ENCODE measurements at regions not wholly inside any gene's neighbourhood (a gene's known extent, or its start where the extent isn't known, plus 50 kb on each side); places are given as distances from the start of the nearest gene placed in this dataset.

- TF ChIP-seq CTCF (IDR thresholded peaks at IDR 0.05; ENCODE audit: low read length, missing control alignments) = no peak
- H3K4me3 ChIP-seq (replicated peaks; ENCODE audit: low read depth, low read length) = no peak overlapping the region
- no peak for DNase-seq (ENCODE audit: low read depth)
These were observed 336.8 kb downstream of the KCNJ3 start for GRCh38 chr2:155035308-155035707.

- TF ChIP-seq CTCF (IDR thresholded peaks at IDR 0.05; ENCODE audit: low read length, missing control alignments) = no peak
- no peak for DNase-seq (ENCODE audit: low read depth)
- H3K4me3 ChIP-seq (replicated peaks; ENCODE audit: low read depth, low read length) = no peak overlapping the region
These were observed 335.2 kb downstream of the KCNJ3 start for GRCh38 chr2:155033652-155034051.

GRCh38 chr2:155030296-155030695, 331.8 kb downstream of the KCNJ3 start:
- DNase-seq (ENCODE audit: low read depth) = no peak
- no peak overlapping the region for H3K4me3 ChIP-seq (replicated peaks; ENCODE audit: low read depth, low read length)
- no peak for TF ChIP-seq CTCF (IDR thresholded peaks at IDR 0.05; ENCODE audit: low read length, missing control alignments)

GRCh38 chr2:155026651-155027174, 328.2 kb downstream of the KCNJ3 start:
- H3K4me3 ChIP-seq (replicated peaks; ENCODE audit: low read depth, low read length) = no peak overlapping the region
- TF ChIP-seq CTCF (IDR thresholded peaks at IDR 0.05; ENCODE audit: low read length, missing control alignments) = no peak
- DNase-seq (ENCODE audit: low read depth) = no peak

GRCh38 chr2:155023674-155024073, 325.2 kb downstream of the KCNJ3 start:
- no peak for DNase-seq (ENCODE audit: low read depth)
- no peak for TF ChIP-seq CTCF (IDR thresholded peaks at IDR 0.05; ENCODE audit: low read length, missing control alignments)
- H3K4me3 ChIP-seq (replicated peaks; ENCODE audit: low read depth, low read length) = no peak overlapping the region

- no peak for DNase-seq (ENCODE audit: low read depth)
- no peak for TF ChIP-seq CTCF (IDR thresholded peaks at IDR 0.05; ENCODE audit: low read length, missing control alignments)
- H3K4me3 ChIP-seq (replicated peaks; ENCODE audit: low read depth, low read length) = no peak overlapping the region
These were observed 324.0 kb downstream of the KCNJ3 start for GRCh38 chr2:155022531-155022930.

- no peak for DNase-seq (ENCODE audit: low read depth)
- TF ChIP-seq CTCF (IDR thresholded peaks at IDR 0.05; ENCODE audit: low read length, missing control alignments) = no peak
- no peak overlapping the region for H3K4me3 ChIP-seq (replicated peaks; ENCODE audit: low read depth, low read length)
These were observed 323.1 kb downstream of the KCNJ3 start for GRCh38 chr2:155021618-155022017.

Data from fibroblast of pulmonary artery (primary cell).